CD4-positive, alpha-beta T cell treated with Interleukin-21 for 1 hour (primary cell): ENCODE measurements at regions not wholly inside any gene's neighbourhood (a gene's known extent, or its start where the extent isn't known, plus 50 kb on each side); places are given as distances from the start of the nearest gene placed in this dataset.
"Not testable (repeated sequence)": the region's sequence is repeated elsewhere in the genome, so short reads cannot be mapped to it uniquely, and the experiment has no call there.

Source experiments
- DNase-seq: peaks from one replicate; pipeline ENCODE4 v3.0.0-alpha.2; 2020

DNA sequence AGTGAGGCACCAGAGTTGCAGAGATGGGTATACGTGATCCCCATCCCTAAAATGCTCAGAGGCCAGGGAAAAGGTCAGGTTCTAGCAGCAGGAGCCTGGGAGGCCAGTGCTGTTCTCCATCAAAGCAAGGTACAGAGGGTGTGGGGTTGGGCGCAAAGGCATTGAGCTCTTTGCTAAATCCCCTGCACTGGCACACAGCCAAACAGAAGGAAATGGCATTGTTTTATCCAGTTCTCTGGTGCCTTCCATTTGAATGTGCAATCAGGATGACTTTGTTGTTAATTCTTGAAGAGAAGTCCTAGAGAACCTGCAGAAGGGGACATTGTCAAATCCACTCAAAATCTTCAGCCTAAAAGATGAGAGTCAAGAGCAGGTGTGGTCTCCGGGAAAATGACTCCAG lies 111.3 kb upstream of the CHST15 start:
- DNase-seq, result no peak

DNA sequence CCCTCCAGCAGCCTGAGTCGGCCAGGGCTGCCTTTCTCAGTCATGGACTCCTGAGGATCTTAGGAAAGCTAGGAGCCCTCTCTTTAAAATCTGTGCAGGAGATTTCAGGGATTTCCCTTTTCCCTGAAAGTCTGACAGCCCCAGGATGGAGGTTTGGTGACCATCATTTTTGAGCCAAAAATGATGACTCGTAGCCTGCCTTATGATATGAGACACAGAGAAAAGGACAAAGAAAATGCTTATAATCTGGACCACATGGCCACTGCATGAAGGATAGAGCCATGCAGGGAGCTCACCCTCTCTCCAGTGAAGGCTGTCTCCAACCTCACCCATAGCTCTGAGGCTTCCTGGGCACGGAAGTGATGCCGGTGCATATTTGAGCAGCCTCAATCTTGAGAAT lies 106.6 kb upstream of the CHST15 start:
- no peak for DNase-seq

DNA sequence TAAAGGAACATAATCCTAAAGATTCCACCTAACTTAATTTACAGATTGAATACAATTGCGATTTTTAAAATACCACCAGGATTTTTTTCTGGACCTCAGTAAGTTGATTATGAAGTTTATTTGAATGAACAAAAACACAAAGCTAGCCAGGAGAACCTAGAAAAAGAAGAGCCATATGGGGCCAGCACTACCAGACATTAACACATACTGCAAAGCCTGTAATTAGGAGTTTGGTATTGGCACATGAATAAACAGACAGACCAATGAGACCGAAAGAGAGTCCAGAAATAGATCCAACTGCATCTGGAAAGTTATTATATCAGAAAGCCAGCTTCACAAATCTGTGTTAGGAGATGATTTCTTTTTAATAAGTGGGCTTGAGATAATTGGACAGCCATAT lies 105.5 kb upstream of the CHST15 start:
- no peak for DNase-seq

DNA sequence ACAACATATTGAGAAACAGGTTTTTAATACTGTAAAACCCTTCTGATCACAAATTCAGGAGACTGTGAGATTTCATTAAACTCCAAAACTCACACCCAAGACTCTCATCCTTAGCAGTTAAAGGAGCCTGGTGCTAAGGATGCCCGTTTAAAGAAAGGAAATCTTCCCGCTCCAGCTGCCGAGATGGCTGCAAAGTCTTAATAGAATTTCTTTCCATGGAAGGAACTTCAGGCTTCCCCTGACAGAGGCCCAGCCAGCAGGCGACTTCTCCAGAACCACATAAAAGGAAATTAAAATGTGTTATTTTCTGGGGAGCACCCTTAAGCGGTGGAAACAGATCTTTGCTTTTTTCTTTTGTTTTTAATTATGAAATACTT lies 104.7 kb upstream of the CHST15 start:
- no peak for DNase-seq

DNA sequence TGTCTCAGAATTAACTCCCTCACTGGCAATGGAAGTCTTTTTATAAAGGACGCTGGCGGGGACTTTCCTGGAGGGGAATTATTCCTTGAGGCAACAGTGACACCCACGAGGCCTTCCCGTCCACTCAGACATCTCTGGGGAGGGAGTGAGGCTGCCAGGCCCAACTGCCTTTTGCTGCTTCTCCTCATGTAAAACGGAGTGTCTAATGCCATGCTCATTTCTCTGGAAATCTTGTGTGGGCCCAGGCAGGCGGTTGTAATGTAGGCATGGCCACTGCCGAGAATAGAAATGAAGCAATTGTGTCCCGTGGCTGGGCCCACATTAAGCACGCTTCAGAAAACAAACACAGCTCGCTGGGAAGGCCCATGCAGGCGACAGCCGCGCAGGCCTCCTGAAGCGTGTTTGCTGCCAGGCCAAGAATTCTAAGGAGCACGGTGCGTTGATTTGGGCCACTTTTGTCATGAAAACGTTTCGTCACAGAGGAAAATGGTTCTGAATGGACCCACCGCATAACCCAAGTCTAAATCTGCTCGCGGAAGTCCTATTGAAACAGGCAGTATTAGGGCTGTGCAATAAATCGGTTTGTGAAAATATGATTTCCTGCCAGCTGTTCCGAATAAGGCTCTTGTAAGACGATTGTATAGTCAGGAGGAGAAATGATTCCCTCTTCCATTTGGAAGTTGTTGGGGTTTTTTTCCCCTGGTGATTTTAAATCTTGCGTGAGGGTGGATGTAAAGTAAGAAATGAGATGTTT lies 104.2 kb upstream of the CHST15 start:
- no peak for DNase-seq

DNA sequence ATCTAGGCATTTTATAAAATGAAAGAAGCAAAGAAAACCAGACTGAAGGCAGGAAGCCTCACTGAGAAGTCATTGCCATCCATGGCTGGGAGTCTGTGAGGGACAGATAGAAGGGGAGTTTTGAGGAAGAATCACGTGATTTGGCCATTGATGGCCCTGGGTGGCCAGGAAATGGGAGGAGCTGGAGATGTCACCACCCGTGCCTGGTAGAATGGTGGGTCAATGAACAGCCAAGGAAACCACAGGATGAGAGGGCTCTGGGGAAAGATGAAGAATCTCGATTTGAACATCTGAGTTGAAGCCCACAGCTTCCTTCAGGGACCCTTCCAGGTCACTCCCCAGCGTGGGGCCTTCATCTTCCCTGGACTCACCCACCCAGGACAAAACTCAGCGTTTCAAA lies 103.3 kb upstream of the CHST15 start:
- DNase-seq, result no peak

DNA sequence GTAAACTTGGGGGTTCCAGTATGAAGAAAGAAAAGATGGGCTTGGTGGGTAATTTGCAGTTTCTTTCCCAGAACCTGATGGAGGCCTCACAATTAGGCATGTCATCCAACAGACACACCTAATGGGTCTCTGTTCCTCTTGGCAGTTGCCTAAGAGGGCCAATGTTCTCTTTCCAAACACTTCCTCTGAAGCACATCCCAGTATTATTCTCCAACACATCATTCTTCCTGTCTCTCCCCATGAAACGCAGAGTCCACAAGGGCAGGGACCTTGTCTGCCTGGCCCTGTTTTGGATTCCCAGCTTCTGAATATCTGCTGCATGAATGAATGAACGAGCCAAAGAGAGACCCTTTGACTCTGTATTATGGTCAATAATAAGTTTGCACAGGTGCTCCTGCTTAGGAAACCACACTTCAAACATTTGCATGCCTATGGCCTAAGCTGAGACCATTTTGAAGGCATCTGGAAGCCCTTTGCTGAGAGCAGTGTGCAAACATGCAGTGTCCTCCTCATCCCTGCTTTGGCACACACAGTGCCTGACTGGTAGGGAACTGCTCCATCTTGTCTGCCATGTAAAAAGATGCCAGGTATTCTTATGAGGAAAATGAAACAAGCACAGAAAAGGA lies 100.9 kb upstream of the CHST15 start:
- no peak for DNase-seq

DNA sequence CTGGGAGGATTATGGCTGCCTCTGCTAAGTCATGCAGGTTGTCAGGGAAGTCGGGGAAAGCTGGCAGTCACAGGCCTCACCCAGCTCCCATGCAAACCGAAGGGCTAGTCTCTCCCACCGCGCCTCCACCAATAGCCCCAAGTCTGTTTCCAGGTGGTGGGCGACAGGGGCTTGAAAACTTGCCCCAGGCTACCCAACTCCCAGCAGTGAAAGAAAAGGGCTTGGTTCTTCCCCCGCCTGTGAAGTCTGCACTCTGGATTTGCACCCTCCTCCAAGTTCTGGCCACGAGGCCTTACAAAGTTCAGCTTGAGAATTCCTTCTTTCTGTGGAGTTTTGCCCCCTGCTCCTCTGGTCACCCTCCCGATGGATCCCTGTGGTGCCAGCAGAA lies 99.9 kb upstream of the CHST15 start:
- no peak for DNase-seq

DNA sequence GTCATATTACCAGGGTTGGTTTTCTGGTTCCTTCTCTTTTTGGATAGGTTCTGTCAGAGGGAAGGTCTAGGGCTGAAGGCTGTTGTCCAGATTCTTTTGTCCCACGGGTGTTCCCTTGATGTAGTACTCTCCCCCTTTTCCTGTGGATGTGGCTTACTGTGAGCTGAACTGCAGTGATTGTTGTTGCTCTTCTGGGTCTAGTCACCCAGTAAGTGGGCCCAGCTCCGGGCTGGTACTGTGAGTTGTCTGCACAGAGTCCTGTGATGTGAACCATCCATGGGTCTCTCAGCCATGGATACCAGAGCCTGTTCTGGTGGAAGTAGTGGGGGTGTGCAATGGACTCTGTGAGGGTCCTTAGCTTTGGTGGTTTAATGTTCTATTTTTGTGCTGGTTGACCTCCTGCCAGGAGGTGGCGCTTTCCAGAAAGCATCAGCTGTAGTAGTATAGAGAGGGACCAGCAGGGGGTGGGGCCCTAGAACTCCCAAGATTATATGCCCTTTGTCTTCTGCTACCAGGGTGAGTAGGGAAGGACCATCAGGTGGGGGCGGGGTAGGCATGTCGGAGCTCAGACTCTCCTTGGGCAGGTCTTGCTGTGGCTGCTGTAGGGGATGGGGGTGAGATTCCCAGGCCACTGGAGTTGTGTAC lies 99.4 kb upstream of the CHST15 start:
- not testable (repeated sequence) for DNase-seq

DNA sequence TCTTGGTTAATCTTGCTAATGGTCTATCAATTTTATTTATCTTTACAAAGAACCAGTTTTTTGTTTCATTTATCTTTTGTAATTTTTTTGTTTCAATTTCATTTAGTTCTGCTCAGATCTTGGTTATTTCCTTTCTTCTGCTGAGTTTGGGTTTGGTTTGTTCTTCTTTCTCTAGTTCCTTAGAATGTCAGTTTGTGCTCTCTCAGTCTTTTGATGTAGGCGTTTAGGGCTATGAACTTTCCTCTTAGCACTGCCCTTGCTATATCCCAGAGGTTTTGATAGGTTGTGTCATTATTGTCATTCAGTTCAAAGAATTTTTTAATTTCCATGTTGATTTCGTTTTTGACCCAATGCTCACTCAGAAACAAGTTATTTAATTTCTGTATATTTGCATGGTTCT lies 97.1 kb upstream of the CHST15 start:
- DNase-seq, result not testable (repeated sequence)

DNA sequence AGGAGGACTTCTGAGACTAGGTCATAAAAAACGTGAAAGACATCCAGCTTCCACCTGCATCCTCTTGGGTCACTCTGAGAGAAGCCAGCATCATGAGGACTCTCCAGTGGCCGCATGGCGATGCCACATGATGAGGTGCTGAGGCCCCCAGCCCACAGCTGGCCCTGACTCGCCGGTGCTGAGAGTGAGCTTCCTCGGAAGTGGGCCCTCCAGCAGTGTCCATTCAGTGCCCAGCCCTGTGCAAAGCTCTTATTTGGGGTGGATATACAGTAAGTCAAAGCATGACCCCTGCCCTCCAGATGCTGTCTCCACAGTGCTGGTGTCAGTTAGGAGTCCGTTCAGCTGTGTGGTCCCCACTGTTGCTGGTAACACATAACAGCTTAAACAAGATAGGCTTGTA lies 93.6 kb upstream of the CHST15 start:
- no peak for DNase-seq

DNA sequence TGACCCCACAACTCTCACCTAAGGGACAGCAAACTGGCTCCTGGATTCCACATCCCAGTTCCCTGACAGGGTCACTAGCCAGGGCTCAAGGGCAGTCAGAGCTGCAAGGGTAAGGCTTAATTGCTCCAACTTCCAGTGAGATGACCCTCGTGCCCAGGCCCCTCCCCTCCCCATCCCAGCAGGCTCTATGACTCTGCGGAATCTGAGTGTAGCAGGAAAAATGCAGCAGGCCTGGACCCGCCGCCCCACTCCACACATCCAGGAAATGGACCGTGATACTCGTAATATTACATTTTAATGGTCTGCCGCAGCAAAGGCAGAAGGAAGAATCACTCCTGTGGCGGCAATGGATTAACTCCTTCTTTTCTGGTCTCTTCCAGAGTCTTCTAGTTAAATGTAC lies 91.7 kb upstream of the CHST15 start:
- no peak for DNase-seq

DNA sequence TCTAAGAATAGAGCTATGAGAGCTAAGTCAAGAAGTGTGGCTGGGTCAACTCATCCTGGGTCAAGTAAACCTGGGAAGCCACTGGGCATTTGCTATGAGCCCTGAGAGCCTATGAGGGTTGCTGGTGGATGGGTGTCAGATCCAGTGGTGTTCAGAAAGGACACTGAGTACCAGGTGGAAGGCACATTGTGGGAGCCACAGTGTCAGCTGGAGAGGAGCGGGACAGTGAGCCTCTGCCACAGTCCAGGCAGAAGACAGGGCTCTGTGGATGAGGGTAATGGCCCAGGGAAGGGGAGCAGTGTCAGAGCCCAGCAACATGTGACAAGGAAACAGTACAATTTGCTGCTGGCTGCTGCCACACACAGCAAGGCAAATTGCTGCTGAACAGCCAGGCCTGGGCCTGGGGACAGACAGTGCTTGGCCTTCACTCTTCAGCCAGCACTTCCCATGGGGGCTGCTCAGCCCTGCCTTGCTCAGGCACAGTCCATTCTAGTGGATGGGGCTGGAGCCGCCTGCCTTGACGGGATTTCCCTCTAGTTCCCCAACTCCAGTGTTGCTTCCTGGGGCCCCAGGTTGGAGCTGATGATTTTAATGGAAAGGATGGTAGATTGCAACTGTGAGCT lies 90.9 kb upstream of the CHST15 start:
- no peak for DNase-seq

DNA sequence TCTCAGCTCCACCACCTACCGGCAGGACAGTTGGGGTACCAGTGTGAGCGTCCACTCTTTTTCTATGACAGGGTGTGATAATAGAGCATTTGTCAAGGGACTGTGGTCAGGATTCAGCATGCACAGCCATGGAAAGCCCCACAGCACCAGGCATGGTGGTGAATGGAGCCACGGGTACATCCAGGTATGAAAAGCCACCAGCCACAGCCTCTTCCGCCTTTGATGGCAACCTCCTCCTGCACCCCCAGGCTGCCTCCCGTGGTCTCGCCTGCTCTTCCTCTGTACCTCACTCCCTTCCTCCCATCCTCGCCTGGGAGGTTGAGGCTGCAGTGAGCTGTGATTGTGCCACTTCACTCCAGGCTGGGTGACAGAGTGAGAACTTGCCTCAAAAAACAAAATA lies 90.2 kb upstream of the CHST15 start:
- DNase-seq, result no peak

DNA sequence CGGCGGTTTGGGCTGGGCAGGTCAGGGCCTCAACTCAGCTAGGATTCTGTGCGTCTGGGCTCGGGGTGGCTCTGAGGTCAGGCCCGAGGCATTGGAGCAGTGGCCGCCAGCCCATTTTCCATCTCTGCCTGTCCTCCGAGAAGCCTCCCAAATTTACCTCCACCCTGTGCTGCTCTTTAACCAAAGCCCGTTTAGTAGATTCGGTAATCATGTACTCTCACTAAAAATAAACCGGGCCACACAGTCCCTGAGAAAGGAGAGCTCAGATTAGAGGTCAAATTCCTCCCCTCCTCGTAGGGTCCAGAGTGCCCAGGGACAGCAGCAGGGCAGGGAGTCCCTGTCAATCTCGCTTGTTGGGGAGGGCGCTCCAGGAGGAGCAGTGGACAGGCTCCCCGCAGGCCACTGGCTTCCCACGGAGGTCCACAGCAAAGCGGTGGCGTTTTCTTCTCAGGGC lies 88.7 kb upstream of the CHST15 start:
- no peak for DNase-seq

DNA sequence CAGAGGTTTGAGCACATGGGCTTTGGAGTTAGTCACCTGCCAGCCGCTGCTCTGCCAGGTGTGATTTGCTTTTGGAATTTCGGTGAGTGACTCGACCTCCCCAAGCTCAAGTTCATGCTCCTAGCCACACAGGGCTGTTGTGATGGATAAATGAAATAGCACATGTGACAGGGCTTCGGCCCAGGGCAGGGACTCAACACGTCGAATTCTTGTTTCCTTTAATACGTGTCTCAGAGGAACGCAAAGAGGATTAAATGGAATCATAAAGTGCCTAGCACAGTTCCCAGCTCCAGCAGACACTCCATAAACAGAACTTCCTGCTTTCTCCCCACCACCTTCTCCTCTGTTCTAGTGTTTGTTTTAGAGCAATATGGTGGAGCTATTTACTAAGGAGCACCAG lies 88.3 kb upstream of the CHST15 start:
- DNase-seq, result no peak

DNA sequence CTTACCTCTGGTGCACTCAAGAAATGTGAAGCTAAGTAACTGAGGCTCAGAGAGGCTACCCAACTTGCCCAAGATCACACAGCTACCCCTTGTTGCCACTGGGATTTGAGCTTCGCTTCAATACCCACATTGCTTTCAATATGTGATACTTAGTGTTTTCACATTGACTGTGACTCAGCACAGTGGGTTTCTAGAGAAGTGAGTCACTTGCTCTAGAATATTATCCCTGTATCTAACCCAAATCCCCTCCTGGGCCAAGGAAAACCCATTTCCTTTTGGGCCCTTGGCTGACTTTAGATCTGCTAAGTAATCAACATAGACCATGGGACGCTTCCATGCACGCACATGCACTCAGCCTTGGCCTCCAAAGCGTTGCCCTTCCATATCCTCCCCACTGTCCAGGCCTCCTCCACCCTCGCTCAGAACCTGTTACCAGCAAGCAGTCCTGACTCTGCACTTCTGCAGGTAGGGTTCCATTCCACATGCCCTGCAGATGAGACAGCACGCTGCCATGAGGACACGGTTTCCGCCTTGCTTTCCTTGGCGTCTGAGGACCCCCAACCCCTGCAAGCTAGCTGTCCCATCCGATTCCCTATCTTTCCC lies 87.7 kb upstream of the CHST15 start:
- DNase-seq, result no peak

DNA sequence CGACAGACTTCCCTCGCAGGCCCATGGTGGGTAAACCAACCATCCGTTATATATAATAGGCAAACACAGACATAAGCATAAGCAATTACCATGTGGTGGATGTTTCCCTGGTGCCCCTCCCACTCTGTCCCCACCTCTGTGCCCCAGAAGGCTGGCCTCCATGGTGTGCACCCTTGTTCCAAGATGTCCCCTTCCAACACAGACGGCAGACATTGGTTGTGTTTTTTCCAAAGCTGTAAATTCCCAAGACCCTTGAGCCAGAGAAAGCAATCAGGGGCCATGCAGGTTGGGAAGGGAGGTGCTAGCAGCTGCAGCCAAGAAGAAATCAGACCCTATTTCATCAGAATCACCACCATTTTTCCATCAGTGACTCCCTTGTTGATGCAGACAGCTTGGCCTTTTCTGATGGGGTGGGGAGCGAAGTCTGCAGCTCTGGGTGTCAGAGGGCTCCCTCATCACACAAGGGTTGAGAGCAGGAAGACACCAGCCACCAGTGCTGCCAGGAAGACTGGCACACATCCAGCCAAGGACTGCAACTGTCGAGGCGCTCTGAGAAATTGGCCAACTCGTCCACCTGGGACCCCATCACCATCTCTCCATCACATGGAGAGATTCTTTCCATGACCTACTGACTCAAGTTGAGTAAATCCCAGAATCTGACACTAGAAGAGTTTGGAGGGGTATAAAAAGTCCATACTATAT lies 86.8 kb upstream of the CHST15 start:
- DNase-seq, result no peak

DNA sequence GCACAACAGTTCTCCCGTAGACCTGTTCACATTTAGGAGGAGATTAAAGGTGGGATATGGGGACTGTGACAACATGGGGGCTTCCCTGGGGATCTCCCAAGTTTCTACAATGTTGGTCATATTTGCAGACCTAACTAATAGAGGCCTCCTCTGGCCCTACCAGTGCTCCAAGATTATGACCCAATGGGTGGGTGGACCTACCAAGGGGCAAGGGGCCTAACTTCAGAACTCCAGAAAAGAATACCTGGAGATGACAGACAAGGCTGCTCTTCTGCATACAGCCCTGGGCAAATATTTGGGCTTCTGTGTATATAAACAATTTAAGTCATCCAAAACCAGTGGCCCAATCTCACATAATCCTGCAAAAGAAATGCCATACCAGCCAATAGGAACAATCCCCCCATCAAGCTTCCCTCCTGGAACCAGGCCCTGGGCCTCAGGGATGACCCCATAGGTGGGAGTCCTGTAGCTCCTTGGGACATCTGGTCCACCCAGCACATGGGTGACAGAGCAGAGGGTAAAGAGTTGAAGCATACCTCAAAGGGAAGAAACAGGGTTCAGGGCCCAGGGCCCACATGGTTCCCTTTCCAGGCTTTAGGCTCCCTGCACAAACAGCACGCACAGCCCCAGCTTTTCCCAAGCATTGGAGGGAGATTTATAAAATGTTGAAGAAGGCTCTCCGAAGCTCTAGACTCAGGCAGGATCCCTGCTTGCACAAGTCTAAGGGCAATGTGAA lies 86.1 kb upstream of the CHST15 start:
- no peak for DNase-seq

DNA sequence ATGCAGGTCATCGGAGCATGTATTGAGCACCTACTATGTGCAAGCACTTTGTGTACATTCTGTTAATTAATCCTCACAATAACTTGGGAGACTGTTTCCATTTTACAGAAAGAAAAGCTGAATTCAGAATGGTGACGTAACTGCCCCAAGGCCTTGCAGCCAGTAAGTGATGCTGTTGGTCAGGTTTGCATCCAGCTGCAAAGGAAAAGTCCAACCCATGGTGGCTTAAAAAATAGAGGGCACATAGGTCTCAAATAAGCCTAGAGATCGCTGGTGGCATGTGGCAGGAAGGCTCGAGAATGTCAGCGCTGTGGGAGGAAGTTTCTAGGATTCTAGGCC lies 83.8 kb upstream of the CHST15 start:
- DNase-seq, result no peak

DNA sequence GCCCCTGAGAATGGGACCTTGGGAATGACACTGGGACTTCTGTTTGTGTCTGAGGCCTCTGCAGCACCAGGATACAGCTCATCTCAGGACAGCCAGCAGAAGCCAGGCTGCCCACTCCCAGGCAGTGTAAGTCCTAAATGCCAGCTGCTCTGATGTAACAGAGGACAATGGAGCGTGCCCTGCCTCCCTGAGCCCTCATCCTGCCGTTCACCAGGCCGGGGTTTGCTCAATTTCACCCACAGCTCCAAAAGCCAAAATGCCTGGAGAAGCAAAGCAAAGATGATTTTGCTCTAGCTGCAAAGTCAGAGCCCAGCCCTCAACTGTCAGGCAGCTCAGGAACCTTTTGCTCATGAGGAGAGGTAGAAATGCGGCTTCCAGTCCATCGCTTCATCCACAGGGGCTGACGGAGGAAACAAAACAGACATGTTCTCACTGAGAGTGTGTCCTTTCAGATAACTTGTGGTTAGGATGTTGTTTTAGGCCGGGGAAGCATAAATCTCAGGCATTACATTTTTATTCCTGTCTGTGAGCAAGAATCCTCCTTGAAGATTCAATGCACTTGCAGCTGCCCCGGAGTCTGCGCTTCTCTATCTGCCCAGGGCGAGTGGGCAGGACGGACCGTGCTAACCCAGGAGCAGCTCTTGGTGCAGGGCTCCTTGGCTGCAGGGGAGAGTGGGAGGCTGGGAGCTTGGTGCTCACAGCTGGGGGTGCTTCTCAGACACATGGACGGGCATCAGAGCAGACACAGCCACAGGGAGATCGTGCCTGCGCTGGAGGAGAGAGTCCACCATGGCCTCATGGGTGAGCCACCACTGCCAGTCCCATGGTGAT lies 83.2 kb upstream of the CHST15 start:
- DNase-seq, result no peak
